Adrenal gland (tissue), 9 donors: ENCODE measurements at regions not wholly inside any gene's neighbourhood (a gene's known extent, or its start where the extent isn't known, plus 50 kb on each side); places are given as distances from the start of the nearest gene placed in this dataset.
"Not testable (repeated sequence)": the region's sequence is repeated elsewhere in the genome, so short reads cannot be mapped to it uniquely, and the experiment has no call there.

Experiments
- DNase-seq, 7 donors: peaks; one replicate each; pipeline ENCODE4 v3.0.0-alpha.2; 2019 to 2020
- H3K27ac ChIP-seq, 5 donors: fragments of 200-600 bp; sonication (generic) in 4 of 5; 1 replicate in 3 of 5; 2 replicates in 2 of 5; pipeline versions ENCODE4 v1.5.1 to v1.8.0; 2016 to 2020; ENCODE audit warnings: mild to moderate bottlenecking in 1 of 5
- H3K27me3 ChIP-seq: fragments of 200-600 bp; 2 replicates; pipeline ENCODE4 v1.8.0; 2021
- H3K36me3 ChIP-seq, 2 donors: fragments of 200-600 bp; replicated peaks in 1 of 2; 1 replicate in 1 of 2; 2 replicates in 1 of 2; pipeline versions ENCODE4 v1.5.1 to v1.8.0; 2018 to 2022
- H3K4me1 ChIP-seq, 2 donors: fragments of 200-600 bp; replicated peaks in 1 of 2; 1 replicate in 1 of 2; 2 replicates in 1 of 2; pipeline versions ENCODE4 v1.5.1 to v1.8.0; 2018 to 2021
- H3K4me3 ChIP-seq, 4 donors: fragments of 200-600 bp; sonication (generic) in 3 of 4; one replicate each; pipeline ENCODE4 v1.5.1; 2016 to 2018
- H3K9me3 ChIP-seq, 3 donors: fragments of 200-600 bp; sonication (generic) in 1 of 3; replicated peaks in 1 of 3; 1 replicate in 2 of 3; 2 replicates in 1 of 3; pipeline versions ENCODE4 v1.5.1 to v1.8.0; 2016 to 2021
- CTCF ChIP-seq, 6 experiments: fragments of 450-650 bp in 4 of 6; fragments of 200-600 bp in 2 of 6; sonication (generic) in 1 of 6; IDR thresholded peaks; 1 replicate in 5 of 6; 2 replicates in 1 of 6; pipeline versions ENCODE4 v1.5.1 to v1.8.0; 2016 to 2021; ENCODE audit warnings: antibody characterized with exemption in 6 of 6, mild to moderate bottlenecking in 2 of 6, moderate library complexity in 1 of 6
- POLR2A ChIP-seq, 2 donors: fragments of 450-650 bp; IDR thresholded peaks; one replicate each; pipeline ENCODE4 v1.6.1; 2017; ENCODE audit warnings: antibody characterized with exemption in 2 of 2, mild to moderate bottlenecking in 2 of 2, moderate library complexity in 1 of 2
- whole genome bisulfite sequencing, 4 donors: extraction: QIAGEN DNeasy Blood & Tissue Kit in 2 of 4; methylation state at CpG; one replicate each; pipeline versions ENCODE4 v1.1.5 to v1.1.7; 2013 to 2017; 5-methylcytosine and 5-hydroxymethylcytosine counted together
- intact Hi-C, 2 donors: fragments of 100-400 bp; cut with DNase I; formaldehyde crosslinking; loops; one replicate each; pipeline versions ENCODE4 v1.14.1 to v1.15.0; 2022 to 2023
- donor health status: healthy with polysubstance abuse.
- donor health status: Bipolar disorder and iron deficiency.
- donor health status: DM: yes; HTN: yes; CAD: no.
- donor health status: DM: no; HTN: no; CAD: no.
- donor health status: DM: no; HTN: no; CAD: no.

GRCh38 chrX:114015966-114016365 lies 567.9 kb upstream of the HTR2C start:
- Histone ChIP-seq H3K4me3 (no peak overlapping the region), H3K27me3 (peaks cover 9% of the 10 kb centered on the region), H3K4me1 (no peaks in the 10 kb centered on the region), H3K27ac (no peak overlapping the region), H3K9me3 (no peaks in the 10 kb centered on the region), H3K36me3 (no peaks in the 10 kb centered on the region)
- 68 to 70% (median 69%) methylated on average over 6 of the region's 6 CpGs for WGBS, 4 donors
- TF ChIP-seq CTCF (IDR thresholded peaks at IDR 0.05) (no peak), POLR2A (IDR thresholded peaks at IDR 0.05) (no peak)
- DNase-seq = no peak
- intact Hi-C loops = no loop called here

GRCh38 chrX:114006664-114007063 lies 577.2 kb upstream of the HTR2C start:
- intact Hi-C loops = no loop called here
- TF ChIP-seq POLR2A (IDR thresholded peaks at IDR 0.05) (no peak), CTCF (IDR thresholded peaks at IDR 0.05) (no peak)
- no peaks in the 10 kb centered on the region for H3K27me3 ChIP-seq
- H3K27ac ChIP-seq = no peak overlapping the region
- no peaks in the 10 kb centered on the region for H3K9me3 ChIP-seq
- no peak for DNase-seq
- no peak overlapping the region for H3K4me3 ChIP-seq
- H3K4me1 ChIP-seq = no peaks in the 10 kb centered on the region
- WGBS, 4 donors = 63 to 81% (median 72%) methylated on average over 3 of the region's 3 CpGs
- no peaks in the 10 kb centered on the region for H3K36me3 ChIP-seq

GRCh38 chrX:113996781-113997180 lies 587.1 kb upstream of the HTR2C start:
- no peak for TF ChIP-seq POLR2A (IDR thresholded peaks at IDR 0.05)
- no peak for TF ChIP-seq CTCF (IDR thresholded peaks at IDR 0.05)
- WGBS, 4 donors = 96 to 97% (median 96%) methylated on average over 1 of the region's 1 CpG
- intact Hi-C loops = no loop called here

GRCh38 chrX:113991720-113992119 lies 592.2 kb upstream of the HTR2C start:
- H3K4me3 ChIP-seq, H3K27me3 ChIP-seq, H3K27ac ChIP-seq, H3K36me3 ChIP-seq, H3K4me1 ChIP-seq, H3K9me3 ChIP-seq, intact Hi-C loops, DNase-seq: not testable (repeated sequence)
- WGBS, 4 donors = 77 to 89% (median 84%) methylated on average over 9 of the region's 9 CpGs

More at GRCh38 chrX:113996781-113997180, 587.1 kb upstream of the HTR2C start:
- DNase-seq = no peak
- peaks cover 14% of the 10 kb centered on the region for H3K27me3 ChIP-seq
- H3K9me3 ChIP-seq = no peaks in the 10 kb centered on the region
- no peak overlapping the region for H3K4me3 ChIP-seq
- H3K36me3 ChIP-seq = no peaks in the 10 kb centered on the region
- H3K27ac ChIP-seq = no peak overlapping the region
- H3K4me1 ChIP-seq = no peaks in the 10 kb centered on the region

- H3K27ac ChIP-seq, H3K36me3 ChIP-seq, intact Hi-C loops, H3K9me3 ChIP-seq, H3K27me3 ChIP-seq, H3K4me1 ChIP-seq, H3K4me3 ChIP-seq, DNase-seq: not testable (repeated sequence)
- 32 to 84% (median 60%) methylated on average over 5 of the region's 5 CpGs for WGBS, 4 donors
Observed at GRCh38 chrX:113990669-113991068, 593.2 kb upstream of the HTR2C start.

- DNase-seq, H3K27me3 ChIP-seq, intact Hi-C loops, H3K4me3 ChIP-seq, H3K36me3 ChIP-seq, H3K4me1 ChIP-seq, H3K27ac ChIP-seq, H3K9me3 ChIP-seq: not testable (repeated sequence)
- WGBS, 4 donors = 71 to 93% (median 80%) methylated on average over 3 to 10 of the region's 10 CpGs
Observed at GRCh38 chrX:113988315-113988935, 595.5 kb upstream of the HTR2C start.
